K562 (cell line): ENCODE measurements at regions not wholly inside any gene's neighbourhood (a gene's known extent, or its start where the extent isn't known, plus 50 kb on each side); places are given as distances from the start of the nearest gene placed in this dataset.

ENCODE experiments used
- ATAC-seq: fragments of 200-7000 bp; cut with Tn5 transposase; 3 replicates; pipeline ENCODE4 v1.9.1; 2020; ENCODE audit warnings: moderate library complexity
- BruUV-seq: library from RNA; stranded (reverse); fragments of 400-500 nt; replicated peaks from 2 replicates; lab custom pipeline; 2021; lab: Mats Ljungman, UMichigan
- CTCF ChIA-PET: fragments of 300-600 bp; formaldehyde crosslinking; extraction: SDS; loops from one replicate; lab custom pipeline; 2021; ENCODE audit warnings: low intra/inter-chr PET ratio; lab: Yijun Ruan, JAX
- POLR2A ChIA-PET: fragments of 300-600, 350-650 bp; sonication (Branson Sonifier 250); formaldehyde crosslinking; extraction: SDS; loops from one replicate; lab custom pipeline; 2021; ENCODE audit warnings: antibody characterized with exemption, inconsistent platforms; lab: Yijun Ruan, JAX
- DNase-seq, 4 experiments: peaks; one replicate each; pipeline versions ENCODE4 v3.0.0 to v3.0.0-alpha.2; 2011 to 2018; ENCODE audit warnings: low spot score in 3 of 4, mixed read lengths in 3 of 4; ENCODE audit errors: extremely low read depth in 1 of 4
- FAIRE-seq: peaks from 2 replicates; lab custom pipeline; 2011; peaks lifted over from hg19 to GRCh38; lab: Jason Lieb, UNC
- H2AFZ ChIP-seq: 2 replicates; pipeline ENCODE4 v1.6.0; 2011; ENCODE audit warnings: low read depth, low read length, control low read depth, inconsistent platforms
- H3K27ac ChIP-seq: fragments of 200-600 bp; 3 replicates; pipeline ENCODE4 v1.8.0; 2011; ENCODE audit warnings: low read depth, mild to moderate bottlenecking, control low read depth, inconsistent platforms, low read length, moderate library complexity, mixed read lengths; ENCODE audit errors: extremely low read depth
- H3K27me3 ChIP-seq, 2 experiments: fragments of 300-600 bp in 1 of 2; 2 replicates in 1 of 2; 3 replicates in 1 of 2; pipeline versions ENCODE4 v1.6.0 to v1.8.0; 2011; ENCODE audit warnings: inconsistent platforms in 2 of 2, low read length in 2 of 2, mild to moderate bottlenecking in 1 of 2, mixed read lengths in 1 of 2, moderate library complexity in 1 of 2; ENCODE audit not compliant: control insufficient read depth in 2 of 2, insufficient read depth in 2 of 2
- H3K36me3 ChIP-seq: fragments of 300-600 bp; 3 replicates; pipeline ENCODE4 v1.8.0; 2011; ENCODE audit warnings: mild to moderate bottlenecking, low read length, inconsistent platforms; ENCODE audit not compliant: control insufficient read depth, insufficient read depth
- H3K4me1 ChIP-seq, 2 experiments: fragments of 200-600 bp in 1 of 2; replicated peaks in 1 of 2; 2 replicates in 1 of 2; 3 replicates in 1 of 2; pipeline versions ENCODE4 v1.5.1 to v1.8.0; 2011; ENCODE audit warnings: inconsistent platforms in 2 of 2, low read length in 2 of 2, mild to moderate bottlenecking in 1 of 2, mixed read lengths in 1 of 2, moderate library complexity in 1 of 2; ENCODE audit not compliant: control insufficient read depth in 2 of 2, insufficient read depth in 2 of 2
- H3K4me2 ChIP-seq: 2 replicates; pipeline ENCODE4 v1.6.1; 2011; ENCODE audit warnings: low read length, control low read depth, inconsistent platforms, mixed read lengths; ENCODE audit not compliant: insufficient read depth
- H3K4me3 ChIP-seq: fragments of 200-600 bp; sonication (generic), shearing (Covaris generic); 2 replicates; pipeline ENCODE4 v1.5.1; 2016; ENCODE audit warnings: control low read depth, inconsistent platforms
- H3K79me2 ChIP-seq: fragments of 200-600 bp; 3 replicates; pipeline ENCODE4 v1.8.0; 2011; ENCODE audit warnings: low read length, inconsistent platforms; ENCODE audit not compliant: control insufficient read depth, insufficient read depth
- H3K9ac ChIP-seq, 2 experiments: 2 replicates each; pipeline versions ENCODE4 v1.6.0 to v1.6.1; 2011; ENCODE audit warnings: low read depth in 2 of 2, low read length in 2 of 2, control low read depth in 1 of 2, inconsistent platforms in 1 of 2, mild to moderate bottlenecking in 1 of 2, mixed read lengths in 1 of 2; ENCODE audit not compliant: insufficient read depth in 1 of 2
- H3K9me1 ChIP-seq: one replicate; pipeline ENCODE4 v1.6.0; 2011; ENCODE audit warnings: inconsistent platforms, mild to moderate bottlenecking, low read length, moderate library complexity; ENCODE audit not compliant: control insufficient read depth, insufficient read depth
- H3K9me3 ChIP-seq: replicated peaks from 2 replicates; pipeline ENCODE4 v1.5.1; 2011; ENCODE audit warnings: low read depth, low read length, inconsistent platforms; ENCODE audit not compliant: control insufficient read depth, insufficient read depth
- H4K20me1 ChIP-seq: replicated peaks from 2 replicates; pipeline ENCODE4 v1.6.1; 2011; ENCODE audit warnings: low read length, inconsistent platforms, mixed read lengths; ENCODE audit not compliant: control insufficient read depth, insufficient read depth
- EP300 ChIP-seq: IDR thresholded peaks from 2 replicates; pipeline ENCODE4 v1.6.1; 2012; ENCODE audit warnings: low read length, improper control_type of control experiment
- ESRRA ChIP-seq: fragments of 450-650 bp; IDR thresholded peaks from 2 replicates; pipeline ENCODE4 v1.6.1; 2014; ENCODE audit warnings: low read depth, mild to moderate bottlenecking, moderate library complexity, borderline replicate concordance
- ID3 ChIP-seq, 2 experiments: fragments of 250-450 bp in 1 of 2; fragments of 450-650 bp in 1 of 2; sonication (Bioruptor Pico) in 1 of 2; IDR thresholded peaks; 2 replicates each; pipeline versions ENCODE4 v1.6.1 to v1.8.0; 2016 to 2021; ENCODE audit warnings: mild to moderate bottlenecking in 2 of 2, moderate library complexity in 2 of 2, missing compliant biosample characterization in 1 of 2, missing genetic modification characterization in 1 of 2
- NCOR1 ChIP-seq: fragments of 450-650 bp; IDR thresholded peaks from 2 replicates; pipeline ENCODE4 v1.6.1; 2016; ENCODE audit warnings: mild to moderate bottlenecking, moderate library complexity
- POLR2H ChIP-seq: IDR thresholded peaks from 2 replicates; pipeline ENCODE4 v1.6.1; 2016; ENCODE audit warnings: missing genetic modification characterization, low read depth, mild to moderate bottlenecking, control low read depth, missing compliant biosample characterization, moderate library complexity
- SLC30A9 ChIP-seq: fragments of 250-450 bp; sonication (Bioruptor Pico); IDR thresholded peaks from 2 replicates; pipeline ENCODE4 v1.8.0; 2022; ENCODE audit warnings: mild to moderate bottlenecking, moderate library complexity
- SP1 ChIP-seq: sonication (generic); formaldehyde crosslinking; IDR thresholded peaks from 2 replicates; pipeline ENCODE4 v1.8.1; 2022; ENCODE audit warnings: mild to moderate bottlenecking, missing genetic modification reagents
- TAF7 ChIP-seq: fragments of 450-650 bp; IDR thresholded peaks from 2 replicates; pipeline ENCODE4 v1.6.1; 2016; ENCODE audit warnings: missing genetic modification characterization, missing compliant biosample characterization
- TAL1 ChIP-seq: fragments of 450-650 bp; IDR thresholded peaks from 2 replicates; pipeline ENCODE4 v1.6.1; 2016; ENCODE audit warnings: mild to moderate bottlenecking
- TRIM24 ChIP-seq, 2 experiments: fragments of 450-650 bp; IDR thresholded peaks; 2 replicates each; pipeline ENCODE4 v1.6.1; 2016
- TRIM25 ChIP-seq: fragments of 450-650 bp; IDR thresholded peaks from 2 replicates; pipeline ENCODE4 v1.7.0; 2016; ENCODE audit warnings: borderline replicate concordance
- ZBTB26 ChIP-seq: fragments of 450-650 bp; formaldehyde crosslinking; IDR thresholded peaks from 2 replicates; pipeline ENCODE4 v1.4.0; 2022; ENCODE audit warnings: missing genetic modification characterization
- ZBTB43 ChIP-seq: sonication (generic); formaldehyde crosslinking; IDR thresholded peaks from 2 replicates; pipeline ENCODE4 v1.8.0; 2023; ENCODE audit warnings: mild to moderate bottlenecking, missing genetic modification reagents
- ZNF253 ChIP-seq: fragments of 250-450 bp; sonication (Bioruptor Pico); conservative IDR thresholded peaks from 2 replicates; pipeline ENCODE4 v1.6.1; 2021; ENCODE audit warnings: mild to moderate bottlenecking
- ZNF395 ChIP-seq: fragments of 200-800 bp; sonication (Bioruptor generic); IDR thresholded peaks from 2 replicates; pipeline ENCODE4 v1.6.1; 2017; ENCODE audit warnings: missing genetic modification characterization, missing compliant biosample characterization
- ZNF408 ChIP-seq: fragments of 250-450 bp; sonication (Bioruptor Pico); IDR thresholded peaks from 2 replicates; pipeline ENCODE4 v1.4.0; 2020; ENCODE audit warnings: low read depth, mild to moderate bottlenecking, moderate library complexity
- WGBS: fragments of 100-300 bp; shearing (Covaris generic); methylation state at CpG from one replicate; pipeline ENCODE4 v1.1.6; 2016; ENCODE audit warnings: low coverage, mixed read lengths; ENCODE audit not compliant: insufficient coverage; ENCODE audit errors: missing lambda C conversion rate; 5-methylcytosine and 5-hydroxymethylcytosine counted together
- in situ Hi-C: fragments of 300-500 bp; cut with MboI; formaldehyde crosslinking; loops from 4 replicates; pipeline ENCODE4 v1.15.0; 2018; ENCODE audit warnings: inconsistent platforms, mixed read lengths
- intact Hi-C: fragments of 100-400 bp; cut with micrococcal nuclease; formaldehyde crosslinking; loops from 2 replicates; pipeline ENCODE4 v1.14.2; 2022

- in situ Hi-C loops (no loop called here), intact Hi-C loops (loop anchor here (5.0 kb wide), 1 partner anchor 80 kb away; no protein-coding TSS in a partner anchor)
- POLR2A ChIA-PET, result no interaction called here
- peak overlapping the region; percentile 64 for H2AFZ ChIP-seq
- peak; percentile 67 for ATAC-seq
- H3K4me2 ChIP-seq, result no peak overlapping the region
- no peaks in the 10 kb centered on the region for H3K36me3 ChIP-seq
- WGBS, result 9% methylated on average over 6 of the region's 6 CpGs
- H3K79me2 ChIP-seq, result no peaks in the 10 kb centered on the region
- H4K20me1 ChIP-seq, result no peaks in the 10 kb centered on the region
- BruUV-seq, result no TSS peak
- FAIRE-seq, result no peak
- no peaks in the 10 kb centered on the region for H3K9me1 ChIP-seq
- no peaks in the 10 kb centered on the region for H3K9me3 ChIP-seq
- no peak overlapping the region for H3K9ac ChIP-seq
- no peak overlapping the region for H3K27ac ChIP-seq
- CTCF ChIA-PET, result no interaction called here
- H3K4me1 ChIP-seq, result peaks cover 0 to 6% of the 10 kb centered on the region in 2 experiments; a peak in 2 of 5 replicates
- H3K27me3 ChIP-seq, result no peaks in the 10 kb centered on the region
- peak in 1 of 4 experiments; percentile 11 for DNase-seq
- no peak overlapping the region for H3K4me3 ChIP-seq
- no peak for TF ChIP-seq TRIM25
- TF ChIP-seq POLR2H (tag), result 0 out of 2 replicates have a peak, but pooled peaks have one; percentile 14
- TF ChIP-seq ZNF408 (CRISPR knock-in tag), result no peak
- peak in 1 of 2 experiments; percentile 26; a peak in 1 of 4 replicates for TF ChIP-seq TRIM24 (IDR thresholded peaks at IDR 0.05)
- TF ChIP-seq SLC30A9 (CRISPR knock-in tag), result no peak
- no peak for TF ChIP-seq ZNF253 (CRISPR knock-in tag)
- TF ChIP-seq TAF7, result no peak
- TF ChIP-seq SP1 (CRISPR knock-in tag), result no peak
- TF ChIP-seq NCOR1, result no peak
- no peak for TF ChIP-seq EP300
- no peak for TF ChIP-seq ESRRA
- no peak for TF ChIP-seq ZBTB26 (CRISPR knock-in tag)
- no peak for TF ChIP-seq ID3 (CRISPR knock-in tag; IDR thresholded peaks at IDR 0.05)
- no peak for TF ChIP-seq ID3 (tag; IDR thresholded peaks at IDR 0.05)
- no peak for TF ChIP-seq ZNF395
- TF ChIP-seq ZBTB43 (CRISPR knock-in tag), result no peak
- TF ChIP-seq TAL1, result peak; percentile 44; the same call in 1 of the 2 replicates
These were observed 355.2 kb upstream of the RASGEF1B start for GRCh38 chr4:81826817-81827424.
